ENCODE measurements at regions not wholly inside any gene's neighbourhood (a gene's known extent, or its start where the extent isn't known, plus 50 kb on each side); places are given as distances from the start of the nearest gene placed in this dataset.

DNA sequence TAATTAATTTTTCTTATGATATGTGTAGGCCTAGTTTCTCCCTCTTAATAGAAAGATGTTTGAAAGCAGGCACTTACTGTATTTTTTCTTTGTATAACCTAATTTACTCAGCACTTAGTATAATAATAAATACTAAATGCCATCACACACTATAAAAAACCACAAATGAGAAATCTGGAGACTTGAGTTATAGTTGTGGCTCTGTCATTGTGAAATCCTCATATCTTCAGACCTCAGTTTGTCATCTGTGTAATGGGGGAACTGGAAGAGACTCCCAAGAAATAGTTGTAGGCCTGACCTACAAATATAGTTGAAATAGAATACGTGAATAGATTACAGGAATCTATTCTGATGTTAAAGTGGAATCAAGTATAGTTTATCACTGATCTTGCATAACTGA is 287.6 kb upstream of the DPH6 start:
- TF ChIP-seq, protein P1, sequence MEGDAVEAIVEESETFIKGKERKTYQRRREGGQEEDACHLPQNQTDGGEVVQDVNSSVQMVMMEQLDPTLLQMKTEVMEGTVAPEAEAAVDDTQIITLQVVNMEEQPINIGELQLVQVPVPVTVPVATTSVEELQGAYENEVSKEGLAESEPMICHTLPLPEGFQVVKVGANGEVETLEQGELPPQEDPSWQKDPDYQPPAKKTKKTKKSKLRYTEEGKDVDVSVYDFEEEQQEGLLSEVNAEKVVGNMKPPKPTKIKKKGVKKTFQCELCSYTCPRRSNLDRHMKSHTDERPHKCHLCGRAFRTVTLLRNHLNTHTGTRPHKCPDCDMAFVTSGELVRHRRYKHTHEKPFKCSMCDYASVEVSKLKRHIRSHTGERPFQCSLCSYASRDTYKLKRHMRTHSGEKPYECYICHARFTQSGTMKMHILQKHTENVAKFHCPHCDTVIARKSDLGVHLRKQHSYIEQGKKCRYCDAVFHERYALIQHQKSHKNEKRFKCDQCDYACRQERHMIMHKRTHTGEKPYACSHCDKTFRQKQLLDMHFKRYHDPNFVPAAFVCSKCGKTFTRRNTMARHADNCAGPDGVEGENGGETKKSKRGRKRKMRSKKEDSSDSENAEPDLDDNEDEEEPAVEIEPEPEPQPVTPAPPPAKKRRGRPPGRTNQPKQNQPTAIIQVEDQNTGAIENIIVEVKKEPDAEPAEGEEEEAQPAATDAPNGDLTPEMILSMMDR (IDR thresholded peaks at IDR 0.05): no peak
- WGBS (ENCODE audit: insufficient coverage): 83% methylated on average over 1 of the region's 1 CpG
- H3K4me1 Mint-ChIP-seq: no peaks in the 10 kb centered on the region
- peaks cover 12 to 17% of the 10 kb centered on the region in 2 donors for H3K9me3 Mint-ChIP-seq
- ATAC-seq: no peak
- DNase-seq: no peak
- Histone ChIP-seq H3K4me3 (ENCODE audit: low read length) (no peak overlapping the region), H3K9me3 (ENCODE audit: control insufficient read depth, insufficient read depth, low read length) (no peaks in the 10 kb centered on the region), H3K36me3 (ENCODE audit: control insufficient read depth, insufficient read depth, low read length) (no peaks in the 10 kb centered on the region), H3K4me1 (ENCODE audit: control insufficient read depth, insufficient read depth, low read length) (no peaks in the 10 kb centered on the region), H3K27me3 (ENCODE audit: control insufficient read depth, insufficient read depth, low read length) (no peaks in the 10 kb centered on the region), H3K27ac (ENCODE audit: low read length) (no peak overlapping the region)
- intact Hi-C loops (cut with micrococcal nuclease): no loop called here
- no peaks in the 10 kb centered on the region for H3K36me3 Mint-ChIP-seq
- H3K4me3 Mint-ChIP-seq: no peak overlapping the region
- no peak overlapping the region for H3K27ac Mint-ChIP-seq
- H3K27me3 Mint-ChIP-seq (ENCODE audit: low read depth in 2 of 2): no peaks in the 10 kb centered on the region

DNA sequence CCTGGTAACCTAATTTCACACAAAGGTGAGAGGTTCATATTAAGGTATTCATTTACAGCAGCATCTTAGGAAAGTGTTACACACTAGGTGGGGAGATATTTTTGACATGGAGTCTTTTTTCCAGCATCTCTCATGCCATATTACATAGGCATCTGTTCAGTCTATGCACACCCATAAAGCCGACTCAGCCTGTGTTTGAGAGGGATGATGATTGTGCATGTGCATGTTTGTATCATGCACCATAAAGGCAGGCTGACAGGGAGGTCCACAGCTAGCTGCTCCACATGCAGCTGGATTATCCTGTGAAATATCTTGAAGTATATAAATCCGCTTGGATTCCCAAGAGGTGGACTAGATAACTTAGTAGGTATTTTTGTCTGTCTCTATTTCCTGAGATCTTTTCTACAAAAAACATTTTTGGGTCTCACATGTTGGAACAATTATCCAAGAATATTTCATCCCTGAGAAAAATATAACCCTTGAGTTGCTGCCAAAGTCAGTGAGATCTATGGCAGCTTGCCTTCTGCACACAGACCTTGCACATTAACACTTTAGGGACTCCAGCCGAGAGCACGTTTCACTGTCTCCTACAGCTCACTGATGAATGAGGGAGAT is 288.4 kb upstream of the DPH6 start:
- H3K27ac Mint-ChIP-seq: no peak overlapping the region
- H3K4me3 Mint-ChIP-seq: no peak overlapping the region
- no peak overlapping the region for H3K27ac ChIP-seq (ENCODE audit: low read length)
- no peak for DNase-seq
- ATAC-seq: no peak
- no peaks in the 10 kb centered on the region for H3K27me3 ChIP-seq (ENCODE audit: control insufficient read depth, insufficient read depth, low read length)
- no peaks in the 10 kb centered on the region for H3K9me3 ChIP-seq (ENCODE audit: control insufficient read depth, insufficient read depth, low read length)
- intact Hi-C loops (cut with micrococcal nuclease): no loop called here
- H3K4me1 ChIP-seq (ENCODE audit: control insufficient read depth, insufficient read depth, low read length): no peaks in the 10 kb centered on the region
- H3K36me3 ChIP-seq (ENCODE audit: control insufficient read depth, insufficient read depth, low read length): no peaks in the 10 kb centered on the region
- no peaks in the 10 kb centered on the region for H3K4me1 Mint-ChIP-seq
- WGBS (ENCODE audit: insufficient coverage): 92% methylated on average over 4 of the region's 4 CpGs
- peaks cover 12 to 17% of the 10 kb centered on the region in 2 donors for H3K9me3 Mint-ChIP-seq
- H3K36me3 Mint-ChIP-seq: no peaks in the 10 kb centered on the region
- H3K4me3 ChIP-seq (ENCODE audit: low read length): no peak overlapping the region
- TF ChIP-seq, protein P1 (IDR thresholded peaks at IDR 0.05): no peak
- H3K27me3 Mint-ChIP-seq (ENCODE audit: low read depth in 2 of 2): no peaks in the 10 kb centered on the region

- Histone ChIP-seq H3K27me3 (ENCODE audit: control insufficient read depth, insufficient read depth, low read length) (no peaks in the 10 kb centered on the region), H3K36me3 (ENCODE audit: control insufficient read depth, insufficient read depth, low read length) (no peaks in the 10 kb centered on the region), H3K27ac (ENCODE audit: low read length) (no peak overlapping the region), H3K4me1 (ENCODE audit: control insufficient read depth, insufficient read depth, low read length) (no peaks in the 10 kb centered on the region), H3K9me3 (ENCODE audit: control insufficient read depth, insufficient read depth, low read length) (no peaks in the 10 kb centered on the region), H3K4me3 (ENCODE audit: low read length) (no peak overlapping the region)
- no peaks in the 10 kb centered on the region for H3K27me3 Mint-ChIP-seq (ENCODE audit: low read depth in 2 of 2)
- no peak overlapping the region for H3K27ac Mint-ChIP-seq
- no peak overlapping the region for H3K4me3 Mint-ChIP-seq
- no peaks in the 10 kb centered on the region for H3K36me3 Mint-ChIP-seq
- TF ChIP-seq, protein P1 (IDR thresholded peaks at IDR 0.05): no peak
- no peak for ATAC-seq
- H3K9me3 Mint-ChIP-seq: peaks cover 12 to 17% of the 10 kb centered on the region in 2 donors
- no peak for DNase-seq
- no CpG with 5 or more reads among the region's 2 CpGs for WGBS (ENCODE audit: insufficient coverage)
- intact Hi-C loops (cut with micrococcal nuclease): no loop called here
- H3K4me1 Mint-ChIP-seq: no peaks in the 10 kb centered on the region
Observed at GRCh38 chr15:35834866-35835265, 288.9 kb upstream of the DPH6 start.

All from natural killer cell (primary cell).